Bronchial epithelial cell (primary cell): ENCODE measurements at regions not wholly inside any gene's neighbourhood (a gene's known extent, or its start where the extent isn't known, plus 50 kb on each side); places are given as distances from the start of the nearest gene placed in this dataset.

Experiments
- DNase-seq: peaks from one replicate; pipeline ENCODE4 v3.0.0-alpha.2; 2010; ENCODE audit warnings: low read depth
- FAIRE-seq: peaks from 2 replicates; lab custom pipeline; 2011; peaks lifted over from hg19 to GRCh38; lab: Jason Lieb, UNC
- H3K27me3 ChIP-seq: 2 replicates; pipeline ENCODE4 v1.5.1; 2011; ENCODE audit warnings: low read length; ENCODE audit not compliant: control insufficient read depth, insufficient read depth
- H3K36me3 ChIP-seq: 2 replicates; pipeline ENCODE4 v1.5.1; 2011; ENCODE audit warnings: low read length; ENCODE audit not compliant: control insufficient read depth, insufficient read depth
- H3K4me3 ChIP-seq: 2 replicates; pipeline ENCODE4 v1.5.1; 2011; ENCODE audit warnings: mild to moderate bottlenecking, low read depth, low read length, control low read depth
- TF ChIP-seq, protein P1 (sequence below): IDR thresholded peaks from 2 replicates; pipeline ENCODE4 v1.5.1; 2011; ENCODE audit warnings: mild to moderate bottlenecking, moderate library complexity, low read length, control low read depth, inconsistent platforms; ENCODE audit not compliant: insufficient read depth, severe bottlenecking

DNA sequence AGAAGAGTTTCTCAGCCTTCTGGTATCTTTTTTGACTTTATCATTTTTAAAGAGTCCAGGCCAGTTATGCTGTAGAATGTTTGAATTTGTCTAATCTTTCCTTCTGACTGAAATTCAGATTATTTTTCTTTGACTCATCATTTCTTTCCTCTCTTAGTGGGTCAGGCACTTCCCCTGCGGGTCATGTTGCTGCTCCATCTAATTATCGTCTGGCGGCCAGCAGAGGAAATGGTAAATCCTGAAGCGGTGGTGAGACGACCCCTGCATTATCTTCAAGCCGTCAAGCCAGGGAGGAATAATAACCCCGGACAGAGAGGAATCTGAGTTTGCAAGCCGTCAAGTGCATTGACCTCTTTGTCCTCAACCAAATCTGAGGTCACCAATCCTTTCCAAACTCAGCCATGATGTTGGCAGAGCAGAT, 102.1 kb downstream of the ADSS2 start:
- DNase-seq (no peak), FAIRE-seq (no peak)
- no peak overlapping the region for H3K4me3 ChIP-seq
- no peaks in the 10 kb centered on the region for H3K27me3 ChIP-seq
- TF ChIP-seq, protein P1, sequence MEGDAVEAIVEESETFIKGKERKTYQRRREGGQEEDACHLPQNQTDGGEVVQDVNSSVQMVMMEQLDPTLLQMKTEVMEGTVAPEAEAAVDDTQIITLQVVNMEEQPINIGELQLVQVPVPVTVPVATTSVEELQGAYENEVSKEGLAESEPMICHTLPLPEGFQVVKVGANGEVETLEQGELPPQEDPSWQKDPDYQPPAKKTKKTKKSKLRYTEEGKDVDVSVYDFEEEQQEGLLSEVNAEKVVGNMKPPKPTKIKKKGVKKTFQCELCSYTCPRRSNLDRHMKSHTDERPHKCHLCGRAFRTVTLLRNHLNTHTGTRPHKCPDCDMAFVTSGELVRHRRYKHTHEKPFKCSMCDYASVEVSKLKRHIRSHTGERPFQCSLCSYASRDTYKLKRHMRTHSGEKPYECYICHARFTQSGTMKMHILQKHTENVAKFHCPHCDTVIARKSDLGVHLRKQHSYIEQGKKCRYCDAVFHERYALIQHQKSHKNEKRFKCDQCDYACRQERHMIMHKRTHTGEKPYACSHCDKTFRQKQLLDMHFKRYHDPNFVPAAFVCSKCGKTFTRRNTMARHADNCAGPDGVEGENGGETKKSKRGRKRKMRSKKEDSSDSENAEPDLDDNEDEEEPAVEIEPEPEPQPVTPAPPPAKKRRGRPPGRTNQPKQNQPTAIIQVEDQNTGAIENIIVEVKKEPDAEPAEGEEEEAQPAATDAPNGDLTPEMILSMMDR: no peak
- no peaks in the 10 kb centered on the region for H3K36me3 ChIP-seq

DNA sequence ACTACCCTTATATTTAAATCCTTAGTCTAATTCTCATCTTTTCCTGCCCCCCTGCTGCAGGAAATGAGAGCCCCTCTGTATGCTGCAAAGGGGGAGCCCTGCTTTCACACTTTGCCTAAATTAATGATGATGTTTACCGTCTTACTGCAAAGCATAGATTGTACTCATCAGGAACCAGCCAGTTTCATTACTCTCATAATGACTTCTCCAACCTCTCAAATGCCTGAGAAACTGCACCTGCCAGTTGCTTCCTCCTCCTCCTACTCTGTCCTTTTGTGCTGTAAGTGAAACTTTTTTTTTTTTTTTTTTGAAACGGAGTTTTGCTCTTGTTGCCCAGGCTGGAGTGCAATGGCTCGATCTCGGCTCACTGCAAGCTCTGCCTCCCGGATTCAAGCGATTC, 101.7 kb downstream of the ADSS2 start:
- no peak overlapping the region for H3K4me3 ChIP-seq
- TF ChIP-seq, protein P1: no peak
- no peak for DNase-seq
- FAIRE-seq: no peak
- H3K27me3 ChIP-seq: no peaks in the 10 kb centered on the region
- no peaks in the 10 kb centered on the region for H3K36me3 ChIP-seq

DNA sequence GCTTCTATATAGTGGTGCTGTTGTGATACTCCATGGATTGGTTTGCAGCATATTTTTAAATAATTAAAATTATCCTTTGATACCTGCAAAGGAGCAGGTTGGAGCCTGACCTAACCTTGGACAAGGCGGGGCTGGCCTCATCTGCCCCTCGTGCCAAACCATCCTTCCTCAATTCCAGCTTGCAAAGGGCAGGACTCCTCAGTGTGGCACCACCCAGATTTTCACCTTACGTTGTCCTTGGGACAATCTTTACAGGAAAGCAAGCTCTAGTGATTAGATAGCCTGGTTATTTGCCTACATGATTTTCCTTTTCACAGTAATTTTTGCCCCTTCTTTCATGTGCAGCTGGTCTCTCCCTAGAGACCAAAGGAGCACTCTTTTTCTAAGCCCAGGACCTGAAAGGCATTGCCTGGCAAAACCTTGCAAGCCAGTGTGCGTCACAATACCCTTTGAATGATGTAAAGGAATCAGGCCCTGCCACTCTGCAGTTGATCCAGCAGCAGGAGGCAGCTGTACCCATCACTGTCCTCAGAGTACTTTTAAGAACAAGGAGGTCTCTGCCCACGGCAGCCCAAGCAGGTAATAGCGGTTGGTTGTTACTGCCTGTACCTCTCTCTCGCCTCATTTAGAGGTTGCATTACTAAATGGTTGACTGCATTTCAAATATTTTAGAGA, 99.4 kb downstream of the ADSS2 start:
- no peak for DNase-seq
- TF ChIP-seq, protein P1: no peak
- no peak overlapping the region for H3K4me3 ChIP-seq
- no peaks in the 10 kb centered on the region for H3K36me3 ChIP-seq
- H3K27me3 ChIP-seq: no peaks in the 10 kb centered on the region
- FAIRE-seq: no peak

DNA sequence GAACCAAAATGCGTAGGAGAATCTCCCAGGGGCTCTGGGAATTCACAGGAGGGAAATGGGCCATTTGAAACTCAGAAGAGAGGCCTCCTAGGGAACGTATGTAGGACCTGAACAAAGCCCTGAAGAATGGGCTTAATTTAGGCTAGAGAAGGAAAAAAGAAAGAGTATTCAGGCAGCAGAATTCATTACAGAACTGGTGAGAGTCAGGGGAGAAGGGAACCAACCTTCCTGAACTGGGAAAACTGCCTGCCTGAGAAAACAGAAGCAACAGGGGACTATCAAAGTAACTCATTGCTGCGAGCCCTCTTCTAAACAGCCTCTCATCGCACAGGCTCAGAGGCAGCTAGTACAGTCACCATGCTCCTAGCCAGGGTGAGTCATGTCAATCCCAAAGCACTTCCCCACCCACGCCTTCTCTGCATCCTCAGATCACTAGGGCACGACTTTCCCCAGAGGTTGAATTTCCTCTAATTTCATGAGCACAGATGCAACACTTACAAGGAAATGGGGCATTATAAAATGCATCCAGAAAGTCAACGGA, 98.1 kb downstream of the ADSS2 start:
- FAIRE-seq (peak; percentile 89), DNase-seq (peak; percentile 97)
- Histone ChIP-seq H3K27me3 (no peaks in the 10 kb centered on the region), H3K4me3 (no peak overlapping the region), H3K36me3 (no peaks in the 10 kb centered on the region)
- TF ChIP-seq, protein P1: no peak

DNA sequence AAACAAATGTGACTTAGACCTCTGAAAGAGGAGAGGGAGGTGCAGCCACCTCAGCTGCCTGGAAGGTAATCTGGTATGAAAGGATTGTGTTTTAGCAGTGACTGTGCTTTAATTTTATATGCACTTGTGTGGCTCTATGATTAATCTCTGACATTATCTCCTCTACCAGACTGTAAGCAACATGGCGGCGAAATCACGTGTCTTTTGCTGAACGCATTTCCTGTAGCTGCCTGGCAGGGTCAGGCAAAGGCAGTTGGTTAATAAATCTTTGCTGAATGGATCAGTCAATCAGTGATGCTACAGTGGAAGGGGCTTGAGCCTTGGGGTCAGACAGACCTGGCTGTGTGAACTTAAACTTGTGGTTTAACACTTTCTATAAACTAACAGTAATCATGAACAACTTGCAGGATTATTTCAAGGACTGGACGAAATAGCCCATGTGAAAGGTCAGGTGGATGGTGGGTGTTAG, 96.9 kb downstream of the ADSS2 start:
- DNase-seq (no peak), FAIRE-seq (no peak)
- H3K36me3 ChIP-seq: no peaks in the 10 kb centered on the region
- H3K4me3 ChIP-seq: no peak overlapping the region
- TF ChIP-seq, protein P1: no peak
- no peaks in the 10 kb centered on the region for H3K27me3 ChIP-seq
